HG03280 (cell line): ENCODE measurements at regions not wholly inside any gene's neighbourhood (a gene's known extent, or its start where the extent isn't known, plus 50 kb on each side); places are given as distances from the start of the nearest gene placed in this dataset.
"Not testable (repeated sequence)": the region's sequence is repeated elsewhere in the genome, so short reads cannot be mapped to it uniquely, and the experiment has no call there.

Experiments used
- ATAC-seq: cut with Tn5 transposase; IDR thresholded peaks from one replicate; pipeline ENCODE4 v1.9.1; 2021; ENCODE audit warnings: mild to moderate bottlenecking, moderate library complexity; ENCODE audit not compliant: unreplicated experiment

GRCh38 chr4:55249476-55249875 is 96.6 kb upstream of the SRD5A3 start:
- ATAC-seq: no peak

- ATAC-seq: no peak
These were observed 94.7 kb upstream of the SRD5A3 start for GRCh38 chr4:55251342-55251741.

- no peak for ATAC-seq
These were observed 94.1 kb upstream of the SRD5A3 start for GRCh38 chr4:55251896-55252295.

- no peak for ATAC-seq
These were observed 92.0 kb upstream of the SRD5A3 start for GRCh38 chr4:55253948-55254593.

- ATAC-seq: no peak
These were observed 90.9 kb upstream of the SRD5A3 start for GRCh38 chr4:55255179-55255578.

GRCh38 chr4:55256787-55257186 is 89.3 kb upstream of the SRD5A3 start:
- ATAC-seq: no peak

GRCh38 chr4:55258152-55258865 is 87.7 kb upstream of the SRD5A3 start:
- no peak for ATAC-seq

GRCh38 chr4:55259294-55259693 is 86.7 kb upstream of the SRD5A3 start:
- ATAC-seq: no peak

GRCh38 chr4:55269470-55269869 is 76.6 kb upstream of the SRD5A3 start:
- no peak for ATAC-seq

- ATAC-seq: no peak
These were observed 76.0 kb upstream of the SRD5A3 start for GRCh38 chr4:55269995-55270394.

- no peak for ATAC-seq
These were observed 75.6 kb upstream of the SRD5A3 start for GRCh38 chr4:55270481-55270880.

- no peak for ATAC-seq
These were observed 73.9 kb upstream of the SRD5A3 start for GRCh38 chr4:55272102-55272501.

GRCh38 chr4:55272589-55272988 is 73.5 kb upstream of the SRD5A3 start:
- no peak for ATAC-seq

- ATAC-seq: no peak
These were observed 69.0 kb upstream of the SRD5A3 start for GRCh38 chr4:55277011-55277410.

GRCh38 chr4:55278316-55278715 is 67.7 kb upstream of the SRD5A3 start:
- ATAC-seq: no peak

- ATAC-seq: not testable (repeated sequence)
These were observed 65.6 kb upstream of the SRD5A3 start for GRCh38 chr4:55280474-55280873.

GRCh38 chr4:55281118-55281683 is 64.8 kb upstream of the SRD5A3 start:
- not testable (repeated sequence) for ATAC-seq

GRCh38 chr4:55284331-55284730 is 61.7 kb upstream of the SRD5A3 start:
- ATAC-seq: no peak

GRCh38 chr4:55291227-55291640 is 54.8 kb upstream of the SRD5A3 start:
- ATAC-seq: no peak

- no peak for ATAC-seq
These were observed 49.9 kb upstream of the SRD5A3 start for GRCh38 chr4:55296096-55296495.
